Neural progenitor cell (in vitro differentiated cells): ENCODE measurements at regions not wholly inside any gene's neighbourhood (a gene's known extent, or its start where the extent isn't known, plus 50 kb on each side); places are given as distances from the start of the nearest gene placed in this dataset.

Experiments
- DNase-seq: peaks from one replicate; pipeline ENCODE4 v3.0.0-alpha.2; 2016; ENCODE audit warnings: low spot score
- H2AFZ ChIP-seq: fragments of 200-600 bp; sonication (generic); replicated peaks from 2 replicates; pipeline ENCODE4 v1.6.1; 2016; ENCODE audit warnings: antibody characterized with exemption
- H3F3A ChIP-seq: fragments of 200-600 bp; sonication (generic); 2 replicates; pipeline ENCODE4 v1.6.1; 2016; ENCODE audit warnings: antibody characterized with exemption, low read depth
- H3K27ac ChIP-seq: fragments of 200-600 bp; sonication (generic); 2 replicates; pipeline ENCODE4 v1.5.1; 2016; ENCODE audit warnings: mild to moderate bottlenecking
- H3K27me3 ChIP-seq: fragments of 200-600 bp; sonication (generic); 2 replicates; pipeline ENCODE4 v1.6.1; 2016; ENCODE audit warnings: mild to moderate bottlenecking, moderate library complexity
- H3K36me3 ChIP-seq: fragments of 200-600 bp; sonication (generic); 2 replicates; pipeline ENCODE4 v1.5.1; 2016
- H3K4me1 ChIP-seq: fragments of 200-600 bp; sonication (generic); 2 replicates; pipeline ENCODE4 v1.6.1; 2016; ENCODE audit warnings: mixed run types
- H3K4me2 ChIP-seq: fragments of 200-600 bp; sonication (generic); 2 replicates; pipeline ENCODE4 v1.6.1; 2016
- H3K4me3 ChIP-seq: fragments of 200-600 bp; sonication (generic); 2 replicates; pipeline ENCODE4 v1.5.1; 2016
- H3K79me2 ChIP-seq: fragments of 200-600 bp; sonication (generic); 2 replicates; pipeline ENCODE4 v1.6.1; 2016; ENCODE audit warnings: low read depth
- H3K9ac ChIP-seq: fragments of 200-600 bp; sonication (generic); 2 replicates; pipeline ENCODE4 v1.6.1; 2016
- H3K9me3 ChIP-seq: fragments of 200-600 bp; sonication (generic); 2 replicates; pipeline ENCODE4 v1.5.1; 2016; ENCODE audit warnings: low read depth
- H4K20me1 ChIP-seq: fragments of 200-600 bp; sonication (generic); 2 replicates; pipeline ENCODE4 v1.6.1; 2016; ENCODE audit warnings: low read depth
- H3K27ac Mint-ChIP-seq: 3 replicates; pipeline ENCODE4 v1.8.0; 2021; ENCODE audit warnings: mixed read lengths
- H3K27me3 Mint-ChIP-seq: 2 replicates; pipeline ENCODE4 v1.8.0; 2022; ENCODE audit warnings: low read depth, mild to moderate bottlenecking, inconsistent platforms, moderate library complexity, mixed read lengths; ENCODE audit not compliant: insufficient read depth
- H3K36me3 Mint-ChIP-seq: 3 replicates; pipeline ENCODE4 v1.8.0; 2021; ENCODE audit warnings: mixed read lengths
- H3K4me1 Mint-ChIP-seq: 3 replicates; pipeline ENCODE4 v1.8.0; 2021; ENCODE audit warnings: mixed read lengths
- H3K4me3 Mint-ChIP-seq: 3 replicates; pipeline ENCODE4 v1.8.0; 2021; ENCODE audit warnings: mild to moderate bottlenecking, moderate library complexity, mixed read lengths
- H3K9me3 Mint-ChIP-seq: 3 replicates; pipeline ENCODE4 v1.8.0; 2020; ENCODE audit warnings: mixed read lengths
- CTCF ChIP-seq: fragments of 200-600 bp; sonication (generic); IDR thresholded peaks from 2 replicates; pipeline ENCODE4 v1.5.1; 2017; ENCODE audit warnings: antibody characterized with exemption, mild to moderate bottlenecking
- EZH2 ChIP-seq: fragments of 200-600 bp; sonication (generic); IDR thresholded peaks from 2 replicates; pipeline ENCODE4 v1.6.1; 2017; ENCODE audit warnings: antibody characterized with exemption, mild to moderate bottlenecking, moderate library complexity
- EZH2phosphoT487 ChIP-seq: fragments of 200-600 bp; sonication (generic); IDR thresholded peaks from 2 replicates; pipeline ENCODE4 v1.6.1; 2017; ENCODE audit warnings: antibody characterized with exemption

- no peaks in the 10 kb centered on the region for H3K36me3 ChIP-seq
- no peaks in the 10 kb centered on the region for H3F3A ChIP-seq
- no peak overlapping the region for H3K4me3 Mint-ChIP-seq
- no peaks in the 10 kb centered on the region for H3K27me3 ChIP-seq
- no peaks in the 10 kb centered on the region for H3K36me3 Mint-ChIP-seq
- H3K27me3 Mint-ChIP-seq, result no peaks in the 10 kb centered on the region
- H3K27ac ChIP-seq, result no peak overlapping the region
- no peaks in the 10 kb centered on the region for H4K20me1 ChIP-seq
- no peaks in the 10 kb centered on the region for H3K4me1 ChIP-seq
- H3K9me3 ChIP-seq, result no peaks in the 10 kb centered on the region
- no peak for DNase-seq
- H3K4me2 ChIP-seq, result no peak overlapping the region
- TF ChIP-seq CTCF, result no peak
- no peak for TF ChIP-seq EZH2phosphoT487
- TF ChIP-seq EZH2, result no peak
- H3K27ac Mint-ChIP-seq, result no peak overlapping the region
- H2AFZ ChIP-seq, result no peak overlapping the region
- no peaks in the 10 kb centered on the region for H3K79me2 ChIP-seq
- H3K4me3 ChIP-seq, result no peak overlapping the region
- H3K9ac ChIP-seq, result no peak overlapping the region
- H3K9me3 Mint-ChIP-seq, result no peaks in the 10 kb centered on the region
- no peaks in the 10 kb centered on the region for H3K4me1 Mint-ChIP-seq
These were observed 1724.1 kb upstream of the SEL1L start for GRCh38 chr14:83257466-83258439.

GRCh38 chr14:83260751-83261150 lies 1727.1 kb upstream of the SEL1L start:
- H3K27ac Mint-ChIP-seq, result no peak overlapping the region
- Histone ChIP-seq H3K79me2 (no peaks in the 10 kb centered on the region), H3K4me3 (no peak overlapping the region), H3K4me2 (no peak overlapping the region), H3K4me1 (no peaks in the 10 kb centered on the region), H3K27me3 (no peaks in the 10 kb centered on the region), H3K36me3 (no peaks in the 10 kb centered on the region), H3F3A (no peaks in the 10 kb centered on the region), H2AFZ (no peak overlapping the region), H3K27ac (no peak overlapping the region), H3K9me3 (no peaks in the 10 kb centered on the region), H4K20me1 (no peaks in the 10 kb centered on the region), H3K9ac (no peak overlapping the region)
- no peak for DNase-seq
- H3K36me3 Mint-ChIP-seq, result no peaks in the 10 kb centered on the region
- H3K4me1 Mint-ChIP-seq, result no peaks in the 10 kb centered on the region
- H3K4me3 Mint-ChIP-seq, result no peak overlapping the region
- H3K9me3 Mint-ChIP-seq, result no peaks in the 10 kb centered on the region
- no peak for TF ChIP-seq CTCF
- no peak for TF ChIP-seq EZH2
- no peak for TF ChIP-seq EZH2phosphoT487
- no peaks in the 10 kb centered on the region for H3K27me3 Mint-ChIP-seq

- peaks cover 10% of the 10 kb centered on the region for H3K4me1 Mint-ChIP-seq
- Histone ChIP-seq H3K9me3 (no peaks in the 10 kb centered on the region), H3F3A (no peaks in the 10 kb centered on the region), H3K36me3 (no peaks in the 10 kb centered on the region), H3K27ac (no peak overlapping the region), H3K79me2 (no peaks in the 10 kb centered on the region), H3K4me1 (no peaks in the 10 kb centered on the region), H3K4me2 (no peak overlapping the region), H2AFZ (no peak overlapping the region), H4K20me1 (no peaks in the 10 kb centered on the region), H3K27me3 (no peaks in the 10 kb centered on the region), H3K9ac (no peak overlapping the region), H3K4me3 (no peak overlapping the region)
- no peak for DNase-seq
- H3K36me3 Mint-ChIP-seq, result no peaks in the 10 kb centered on the region
- no peaks in the 10 kb centered on the region for H3K27me3 Mint-ChIP-seq
- TF ChIP-seq EZH2phosphoT487 (no peak), EZH2 (no peak), CTCF (no peak)
- H3K27ac Mint-ChIP-seq, result no peak overlapping the region
- no peak overlapping the region for H3K4me3 Mint-ChIP-seq
- H3K9me3 Mint-ChIP-seq, result no peaks in the 10 kb centered on the region
These were observed 1735.9 kb upstream of the SEL1L start for GRCh38 chr14:83269583-83269982.
